ENCODE measurements at regions not wholly inside any gene's neighbourhood (a gene's known extent, or its start where the extent isn't known, plus 50 kb on each side); places are given as distances from the start of the nearest gene placed in this dataset.

DNA sequence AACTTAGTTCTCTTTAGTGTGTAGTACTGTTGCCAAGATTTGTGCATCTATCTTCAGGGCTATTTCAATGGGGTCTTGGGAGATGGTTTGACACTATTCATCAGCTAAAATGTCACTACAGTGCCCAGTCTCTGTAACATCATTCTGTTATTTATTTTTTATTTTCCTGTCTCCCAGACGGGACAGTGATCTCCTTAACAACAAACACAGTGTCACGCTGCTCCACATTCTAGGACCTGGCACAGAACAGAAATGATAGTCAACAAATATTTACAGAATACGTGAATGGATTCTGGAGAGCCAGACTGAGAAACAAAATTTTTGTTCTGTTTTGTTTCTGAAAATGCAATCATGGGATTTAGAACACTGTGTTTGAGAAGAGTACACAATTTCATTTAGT, 937.7 kb upstream of the LRRN3 start:
- H3K4me3 ChIP-seq (ENCODE audit: low read depth, low read length): no peak overlapping the region
- TF ChIP-seq, protein P1, sequence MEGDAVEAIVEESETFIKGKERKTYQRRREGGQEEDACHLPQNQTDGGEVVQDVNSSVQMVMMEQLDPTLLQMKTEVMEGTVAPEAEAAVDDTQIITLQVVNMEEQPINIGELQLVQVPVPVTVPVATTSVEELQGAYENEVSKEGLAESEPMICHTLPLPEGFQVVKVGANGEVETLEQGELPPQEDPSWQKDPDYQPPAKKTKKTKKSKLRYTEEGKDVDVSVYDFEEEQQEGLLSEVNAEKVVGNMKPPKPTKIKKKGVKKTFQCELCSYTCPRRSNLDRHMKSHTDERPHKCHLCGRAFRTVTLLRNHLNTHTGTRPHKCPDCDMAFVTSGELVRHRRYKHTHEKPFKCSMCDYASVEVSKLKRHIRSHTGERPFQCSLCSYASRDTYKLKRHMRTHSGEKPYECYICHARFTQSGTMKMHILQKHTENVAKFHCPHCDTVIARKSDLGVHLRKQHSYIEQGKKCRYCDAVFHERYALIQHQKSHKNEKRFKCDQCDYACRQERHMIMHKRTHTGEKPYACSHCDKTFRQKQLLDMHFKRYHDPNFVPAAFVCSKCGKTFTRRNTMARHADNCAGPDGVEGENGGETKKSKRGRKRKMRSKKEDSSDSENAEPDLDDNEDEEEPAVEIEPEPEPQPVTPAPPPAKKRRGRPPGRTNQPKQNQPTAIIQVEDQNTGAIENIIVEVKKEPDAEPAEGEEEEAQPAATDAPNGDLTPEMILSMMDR (conservative IDR thresholded peaks at IDR 0.05; ENCODE audit: low read depth, low read length): no peak
- DNase-seq (ENCODE audit: low read depth): no peak

DNA sequence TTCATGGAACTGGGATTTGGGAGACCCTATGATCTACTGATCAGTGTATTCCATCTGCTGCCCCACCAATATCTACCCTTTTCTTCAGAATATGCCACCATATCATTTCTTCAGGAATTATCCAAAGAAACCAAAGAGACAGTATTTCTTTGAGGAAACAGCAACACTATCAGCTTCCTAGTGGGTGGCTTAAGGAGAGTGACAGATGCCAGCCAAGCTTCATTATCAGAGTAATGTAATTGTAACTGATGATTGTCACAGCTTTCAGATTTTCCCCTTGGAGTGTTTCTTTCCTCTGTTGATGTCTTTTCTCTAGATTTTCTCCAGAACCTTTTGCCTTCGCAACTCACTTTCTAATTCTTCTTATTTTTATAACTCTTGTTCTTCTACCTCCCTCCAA, 934.4 kb upstream of the LRRN3 start:
- TF ChIP-seq, protein P1 (conservative IDR thresholded peaks at IDR 0.05; ENCODE audit: low read depth, low read length): no peak
- DNase-seq (ENCODE audit: low read depth): no peak
- H3K4me3 ChIP-seq (ENCODE audit: low read depth, low read length): no peak overlapping the region

DNA sequence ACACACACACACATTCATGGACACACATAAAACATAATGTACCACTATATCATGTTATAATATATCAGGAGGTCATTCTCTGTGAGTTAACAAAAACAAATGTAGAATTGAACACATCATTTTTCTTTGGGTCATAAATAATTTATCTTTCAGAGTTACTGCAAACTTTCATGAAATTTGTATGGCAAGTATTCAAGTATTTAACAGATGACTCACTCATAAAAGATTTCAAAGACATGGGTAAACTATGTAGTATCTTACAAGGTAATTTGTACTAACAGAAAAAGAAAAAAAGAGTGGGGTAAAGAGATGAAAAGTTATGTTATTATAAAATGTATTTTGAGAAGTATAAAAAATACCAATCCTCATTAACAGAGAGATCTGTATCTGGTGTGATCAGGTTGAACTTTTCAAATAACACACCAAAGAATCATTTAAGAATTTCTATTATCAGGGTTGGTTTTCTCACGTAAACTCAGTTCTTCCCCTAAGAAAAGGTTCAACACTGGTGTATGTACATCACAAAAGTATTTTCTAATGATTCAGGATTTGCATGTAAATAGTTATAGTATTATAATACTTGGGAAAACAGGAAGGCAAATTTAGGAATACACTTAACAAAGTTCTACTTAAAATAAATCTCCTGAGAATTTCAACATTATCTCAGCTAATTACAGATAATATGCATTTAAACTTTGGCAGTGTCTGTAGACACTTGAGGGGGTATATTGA, 933.1 kb upstream of the LRRN3 start:
- no peak overlapping the region for H3K4me3 ChIP-seq (ENCODE audit: low read depth, low read length)
- DNase-seq (ENCODE audit: low read depth): no peak
- TF ChIP-seq, protein P1 (conservative IDR thresholded peaks at IDR 0.05; ENCODE audit: low read depth, low read length): no peak

DNA sequence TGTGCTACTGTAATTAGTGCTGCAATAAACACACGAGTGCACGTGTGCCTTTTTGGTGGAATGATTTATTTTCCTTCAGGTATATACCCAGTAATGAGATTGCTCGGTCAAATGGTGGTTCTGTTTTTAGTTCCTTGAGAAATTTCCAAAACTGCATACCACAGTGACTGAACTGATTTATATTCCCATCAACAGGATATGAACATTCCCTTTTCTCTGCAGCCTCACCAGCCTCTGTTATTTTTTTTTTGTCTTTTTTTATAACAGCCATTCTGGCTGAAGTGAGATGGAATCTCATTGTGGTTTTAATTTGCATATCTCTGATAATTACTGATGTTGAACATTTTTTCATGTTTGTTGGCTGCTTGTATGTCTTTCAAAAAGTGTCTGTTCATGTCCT, 922.9 kb upstream of the LRRN3 start:
- no peak for DNase-seq (ENCODE audit: low read depth)
- TF ChIP-seq, protein P1 (conservative IDR thresholded peaks at IDR 0.05; ENCODE audit: low read depth, low read length): no peak
- no peak overlapping the region for H3K4me3 ChIP-seq (ENCODE audit: low read depth, low read length)

DNA sequence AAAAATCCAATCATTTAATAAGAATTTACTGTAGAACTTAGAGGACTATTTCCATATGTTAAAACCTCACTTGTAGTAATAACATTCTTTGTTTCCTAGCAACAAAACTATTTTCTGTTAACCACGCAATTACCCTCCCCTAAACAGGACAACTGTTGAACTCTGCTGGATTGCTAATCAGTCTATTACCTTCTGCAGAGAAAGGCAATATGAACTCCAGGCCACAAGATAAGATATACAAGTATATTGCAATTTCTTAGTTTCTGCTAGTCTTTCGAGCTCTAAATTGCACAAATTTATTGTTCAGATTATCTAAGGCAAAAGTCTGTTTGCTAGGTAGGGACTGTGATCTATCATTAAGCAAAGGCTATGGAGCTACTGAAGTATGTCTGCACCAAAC, 920.1 kb upstream of the LRRN3 start:
- DNase-seq (ENCODE audit: low read depth): no peak
- TF ChIP-seq, protein P1 (conservative IDR thresholded peaks at IDR 0.05; ENCODE audit: low read depth, low read length): no peak

DNA sequence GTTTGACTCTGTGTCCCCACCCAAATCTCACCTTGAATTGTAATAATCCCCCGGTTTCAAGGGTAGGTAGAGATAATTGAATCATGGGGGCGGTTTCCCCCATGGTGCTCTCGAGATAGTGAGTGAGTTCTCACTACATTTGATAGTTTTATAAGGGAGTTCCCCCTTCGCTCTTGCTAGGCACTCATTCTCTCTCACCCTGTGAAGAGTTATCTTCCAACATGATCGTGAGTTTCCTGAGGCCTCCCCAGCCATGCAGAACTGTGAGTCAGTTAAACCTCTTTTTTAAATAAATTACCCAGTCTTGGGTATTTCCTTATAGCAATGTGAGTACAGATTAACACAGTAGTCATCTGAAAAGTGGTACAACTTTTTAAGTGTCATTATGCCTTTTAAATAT, 913.5 kb upstream of the LRRN3 start:
- H3K4me3 ChIP-seq (ENCODE audit: low read depth, low read length): no peak overlapping the region
- no peak for DNase-seq (ENCODE audit: low read depth)
- TF ChIP-seq, protein P1 (conservative IDR thresholded peaks at IDR 0.05; ENCODE audit: low read depth, low read length): no peak

More for the DNA sequence above, 920.1 kb upstream of the LRRN3 start:
- no peak overlapping the region for H3K4me3 ChIP-seq (ENCODE audit: low read depth, low read length)

DNA sequence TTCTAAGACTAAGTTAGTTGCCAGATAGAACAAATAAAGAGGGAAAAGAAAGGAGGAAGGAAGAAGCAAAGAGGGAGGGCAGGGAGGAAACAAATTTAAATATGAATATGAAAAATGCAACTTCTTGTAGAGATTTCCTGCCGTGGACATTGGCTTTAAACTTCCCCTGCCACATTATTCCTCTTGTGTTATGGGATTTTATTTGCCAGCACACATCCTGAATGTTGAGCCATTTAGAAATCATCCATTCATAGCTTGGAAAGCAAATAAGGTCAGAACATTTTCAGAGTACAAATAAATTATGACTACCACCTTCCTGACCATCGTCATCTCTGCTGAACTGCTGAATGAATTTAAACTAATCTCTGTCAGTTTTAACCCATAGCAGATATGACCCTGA, 911.9 kb upstream of the LRRN3 start:
- H3K4me3 ChIP-seq (ENCODE audit: low read depth, low read length): no peak overlapping the region
- TF ChIP-seq, protein P1 (conservative IDR thresholded peaks at IDR 0.05; ENCODE audit: low read depth, low read length): no peak
- DNase-seq (ENCODE audit: low read depth): no peak
